Stromal cell of bone marrow (primary cell): ENCODE measurements at regions not wholly inside any gene's neighbourhood (a gene's known extent, or its start where the extent isn't known, plus 50 kb on each side); places are given as distances from the start of the nearest gene placed in this dataset.

Source experiments
- DNase-seq: peaks from one replicate; pipeline ENCODE4 v3.0.0-alpha.2; 2012; ENCODE audit warnings: low read depth

- no peak for DNase-seq
These were observed 82.3 kb upstream of the ADRA2C start for GRCh38 chr4:3683744-3684421.

GRCh38 chr4:3683077-3683743 is 83.0 kb upstream of the ADRA2C start:
- no peak for DNase-seq

- no peak for DNase-seq
These were observed 83.7 kb upstream of the ADRA2C start for GRCh38 chr4:3682236-3683076.

- DNase-seq, result no peak
These were observed 85.0 kb upstream of the ADRA2C start for GRCh38 chr4:3681191-3681590.

- DNase-seq, result no peak
These were observed 85.5 kb upstream of the ADRA2C start for GRCh38 chr4:3680656-3681055.

GRCh38 chr4:3679851-3680311 is 86.3 kb upstream of the ADRA2C start:
- DNase-seq, result no peak

- no peak for DNase-seq
These were observed 86.9 kb upstream of the ADRA2C start for GRCh38 chr4:3679071-3679825.

- no peak for DNase-seq
These were observed 88.5 kb upstream of the ADRA2C start for GRCh38 chr4:3677748-3678070.

- DNase-seq, result no peak
These were observed 89.1 kb upstream of the ADRA2C start for GRCh38 chr4:3676907-3677747.

GRCh38 chr4:3676196-3676595 is 90.0 kb upstream of the ADRA2C start:
- no peak for DNase-seq

- no peak for DNase-seq
These were observed 90.7 kb upstream of the ADRA2C start for GRCh38 chr4:3675251-3676115.

- no peak for DNase-seq
These were observed 91.7 kb upstream of the ADRA2C start for GRCh38 chr4:3674479-3674851.

- DNase-seq, result no peak
These were observed 92.3 kb upstream of the ADRA2C start for GRCh38 chr4:3673716-3674478.

- DNase-seq, result no peak
These were observed 93.0 kb upstream of the ADRA2C start for GRCh38 chr4:3673176-3673575.

GRCh38 chr4:3672465-3672831 is 93.7 kb upstream of the ADRA2C start:
- DNase-seq, result no peak

GRCh38 chr4:3671571-3672464 is 94.4 kb upstream of the ADRA2C start:
- no peak for DNase-seq

- no peak for DNase-seq
These were observed 95.4 kb upstream of the ADRA2C start for GRCh38 chr4:3670521-3671519.
